H1 (cell line): ENCODE measurements at regions not wholly inside any gene's neighbourhood (a gene's known extent, or its start where the extent isn't known, plus 50 kb on each side); places are given as distances from the start of the nearest gene placed in this dataset.

Experiments
- CTCF ChIA-PET: fragments of 300-600 bp; sonication (Branson Sonifier 250); formaldehyde crosslinking; loops from one replicate; lab custom pipeline; 2021; ENCODE audit not compliant: partially characterized antibody; lab: Charles Lee
- POLR2A ChIA-PET: fragments of 300-600 bp; sonication (Branson Sonifier 250); formaldehyde crosslinking; loops from one replicate; lab custom pipeline; 2021; ENCODE audit warnings: inconsistent platforms; ENCODE audit not compliant: partially characterized antibody; lab: Charles Lee
- DNase-seq, 2 experiments: peaks; one replicate each; pipeline versions ENCODE4 v3.0.0 to v3.0.0-alpha.2; 2010 to 2022; ENCODE audit warnings: low spot score in 2 of 2, low read depth in 1 of 2, mixed read lengths in 1 of 2
- FAIRE-seq: peaks from 2 replicates; lab custom pipeline; 2011; peaks lifted over from hg19 to GRCh38; lab: Jason Lieb, UNC
- H2AFZ ChIP-seq: 2 replicates; pipeline ENCODE4 v1.8.1; 2012; ENCODE audit warnings: low read length, inconsistent platforms
- H2AK5ac ChIP-seq: 2 replicates; pipeline ENCODE4 v1.6.1; 2013; ENCODE audit warnings: low read depth, low read length
- H2BK120ac ChIP-seq: replicated peaks from 2 replicates; pipeline ENCODE3; 2013; ENCODE audit warnings: low read depth, low read length, inconsistent platforms
- H2BK12ac ChIP-seq: 2 replicates; pipeline ENCODE4 v1.6.1; 2013; ENCODE audit warnings: low read depth, low read length
- H2BK15ac ChIP-seq: 2 replicates; pipeline ENCODE4 v1.6.1; 2013; ENCODE audit warnings: low read length
- H2BK20ac ChIP-seq: 2 replicates; pipeline ENCODE4 v1.6.1; 2013; ENCODE audit warnings: low read length
- H2BK5ac ChIP-seq: 2 replicates; pipeline ENCODE4 v1.6.1; 2013; ENCODE audit warnings: low read depth, low read length
- H3K14ac ChIP-seq: 2 replicates; pipeline ENCODE4 v1.6.1; 2013; ENCODE audit warnings: inconsistent platforms; ENCODE audit not compliant: insufficient read length
- H3K18ac ChIP-seq: 2 replicates; pipeline ENCODE4 v1.6.1; 2013; ENCODE audit warnings: low read length; ENCODE audit errors: extremely low read depth
- H3K23ac ChIP-seq: 2 replicates; pipeline ENCODE4 v1.6.1; 2013; ENCODE audit warnings: inconsistent platforms; ENCODE audit not compliant: insufficient read length
- H3K23me2 ChIP-seq: 2 replicates; pipeline ENCODE4 v1.6.1; 2013; ENCODE audit warnings: low read depth, low read length
- H3K27ac ChIP-seq: 2 replicates; pipeline ENCODE4 v1.6.1; 2011; ENCODE audit warnings: low read depth, low read length, inconsistent platforms
- H3K27me3 ChIP-seq, 4 experiments: replicated peaks in 1 of 4; 1 replicate in 1 of 4; 2 replicates in 3 of 4; pipeline versions ENCODE4 v1.6.1 to v1.8.1; 2011 to 2013; ENCODE audit warnings: low read length in 3 of 4, mild to moderate bottlenecking in 3 of 4, inconsistent platforms in 2 of 4, mixed read lengths in 2 of 4, moderate library complexity in 1 of 4; ENCODE audit not compliant: control insufficient read depth in 3 of 4, insufficient read depth in 3 of 4; ENCODE audit errors: extremely low read depth in 1 of 4
- H3K36me3 ChIP-seq, 4 experiments: 2 replicates each; pipeline versions ENCODE4 v1.6.1 to v1.8.1; 2011 to 2013; ENCODE audit warnings: mild to moderate bottlenecking in 4 of 4, low read length in 3 of 4, moderate library complexity in 2 of 4, control low read depth in 1 of 4, inconsistent platforms in 1 of 4; ENCODE audit not compliant: insufficient read depth in 4 of 4, control insufficient read depth in 2 of 4
- H3K4ac ChIP-seq: replicated peaks from 2 replicates; pipeline ENCODE3; 2013; ENCODE audit warnings: low read length, low read depth, mixed read lengths, inconsistent platforms; ENCODE audit not compliant: insufficient read length
- H3K4me1 ChIP-seq, 4 experiments: replicated peaks in 1 of 4; 1 replicate in 1 of 4; 2 replicates in 3 of 4; pipeline versions ENCODE4 v1.6.1 to v1.8.1; 2011 to 2013; ENCODE audit warnings: low read length in 3 of 4, inconsistent platforms in 2 of 4, mixed read lengths in 1 of 4; ENCODE audit not compliant: insufficient read depth in 4 of 4, control insufficient read depth in 3 of 4
- H3K4me2 ChIP-seq, 2 experiments: 2 replicates each; pipeline versions ENCODE4 v1.6.1 to v1.8.1; 2011 to 2013; ENCODE audit warnings: low read depth in 2 of 2, low read length in 2 of 2, control low read depth in 1 of 2, inconsistent platforms in 1 of 2, mild to moderate bottlenecking in 1 of 2; ENCODE audit not compliant: insufficient read depth in 1 of 2
- H3K4me3 ChIP-seq, 4 experiments: fragments of 200-600, 300-600 bp in 1 of 4; sonication (generic), shearing (Covaris generic), sonication (Bioruptor Twin) in 1 of 4; 2 replicates each; pipeline versions ENCODE4 v1.5.1 to v1.8.1; 2011 to 2016; ENCODE audit warnings: low read length in 4 of 4, low read depth in 3 of 4, control low read depth in 2 of 4, inconsistent platforms in 2 of 4, mild to moderate bottlenecking in 2 of 4, mixed read lengths in 1 of 4, moderate library complexity in 1 of 4; ENCODE audit not compliant: insufficient read depth in 2 of 4; ENCODE audit errors: extremely low read depth in 1 of 4
- H3K56ac ChIP-seq: replicated peaks from 2 replicates; pipeline ENCODE3; 2013; ENCODE audit warnings: low read depth, mild to moderate bottlenecking, mixed read lengths, low read length, inconsistent platforms; ENCODE audit not compliant: insufficient read length
- H3K79me1 ChIP-seq: 2 replicates; pipeline ENCODE4 v1.6.1; 2013; ENCODE audit warnings: low read depth, low read length, control low read depth
- H3K79me2 ChIP-seq, 2 experiments: 2 replicates each; pipeline versions ENCODE4 v1.6.1 to v1.8.1; 2012 to 2013; ENCODE audit warnings: low read length in 2 of 2, mild to moderate bottlenecking in 2 of 2, inconsistent platforms in 1 of 2; ENCODE audit not compliant: insufficient read depth in 2 of 2, control insufficient read depth in 1 of 2
- H3K9ac ChIP-seq, 4 experiments: replicated peaks in 1 of 4; 1 replicate in 1 of 4; 2 replicates in 3 of 4; pipeline versions ENCODE4 v1.6.1 to v1.8.1; 2011 to 2013; ENCODE audit warnings: low read depth in 3 of 4, low read length in 3 of 4, control low read depth in 2 of 4, mild to moderate bottlenecking in 2 of 4, moderate library complexity in 2 of 4, inconsistent platforms in 1 of 4; ENCODE audit errors: extremely low read depth in 1 of 4
- H3K9me3 ChIP-seq, 2 experiments: 2 replicates each; pipeline versions ENCODE4 v1.6.1 to v1.8.1; 2012 to 2013; ENCODE audit warnings: mild to moderate bottlenecking in 2 of 2, moderate library complexity in 2 of 2, control low read depth in 1 of 2, inconsistent platforms in 1 of 2, low read depth in 1 of 2, low read length in 1 of 2, mixed read lengths in 1 of 2; ENCODE audit not compliant: insufficient read depth in 2 of 2
- H4K20me1 ChIP-seq, 2 experiments: replicated peaks in 1 of 2; 2 replicates each; pipeline versions ENCODE3 to v1.8.1; 2011 to 2013; ENCODE audit warnings: inconsistent platforms in 2 of 2, low read length in 2 of 2, mild to moderate bottlenecking in 1 of 2; ENCODE audit not compliant: insufficient read depth in 2 of 2, control insufficient read depth in 1 of 2
- H4K5ac ChIP-seq: 2 replicates; pipeline ENCODE4 v1.6.1; 2013; ENCODE audit warnings: low read length, low read depth, mixed read lengths, inconsistent platforms; ENCODE audit not compliant: insufficient read length
- H4K8ac ChIP-seq: 2 replicates; pipeline ENCODE4 v1.8.0; 2013; ENCODE audit warnings: mild to moderate bottlenecking, moderate library complexity, low read length, inconsistent platforms; ENCODE audit not compliant: insufficient read depth; ENCODE audit errors: extremely low read depth
- H4K91ac ChIP-seq: replicated peaks from 2 replicates; pipeline ENCODE3; 2013; ENCODE audit warnings: low read length, mixed read lengths, inconsistent platforms; ENCODE audit not compliant: insufficient read length
- BACH1 ChIP-seq: IDR thresholded peaks from 2 replicates; pipeline ENCODE4 v1.6.1; 2012; ENCODE audit warnings: low read length, improper control_type of control experiment
- CBX8 ChIP-seq: fragments of 300-800, 300-1000 bp; sonication (generic); IDR thresholded peaks from 2 replicates; pipeline ENCODE4 v1.7.1; 2016; ENCODE audit warnings: low read depth, low read length, borderline replicate concordance
- CHD2 ChIP-seq: IDR thresholded peaks from 2 replicates; pipeline ENCODE4 v1.6.1; 2012; ENCODE audit warnings: low read length, improper control_type of control experiment
- KDM1A ChIP-seq: fragments of 200-600, 300-600 bp; sonication (generic); IDR thresholded peaks from 2 replicates; pipeline ENCODE4 v1.7.1; 2016; ENCODE audit warnings: mild to moderate bottlenecking, low read length, borderline replicate concordance
- KDM4A ChIP-seq: IDR thresholded peaks from one replicate; pipeline ENCODE4 v1.7.1; 2012; ENCODE audit warnings: low read depth, mild to moderate bottlenecking, moderate library complexity, low read length, inconsistent platforms; ENCODE audit not compliant: severe bottlenecking
- RFX5 ChIP-seq: IDR thresholded peaks from 2 replicates; pipeline ENCODE4 v1.6.1; 2011; ENCODE audit warnings: low read depth, low read length, improper control_type of control experiment, borderline replicate concordance
- WGBS, 2 experiments: shearing (Covaris generic) in 1 of 2; methylation state at CpG; one replicate each; pipeline versions ENCODE4 v1.1.6 to v1.1.7; 2013 to 2015; ENCODE audit warnings: low lambda C conversion rate in 2 of 2, mixed read lengths in 2 of 2, inconsistent platforms in 1 of 2, low coverage in 1 of 2, missing lambda C conversion rate in 1 of 2; ENCODE audit not compliant: insufficient replicate concordance in 2 of 2, insufficient coverage in 1 of 2, insufficient read length in 1 of 2; ENCODE audit errors: extremely low coverage in 1 of 2, missing lambda C conversion rate in 1 of 2; 5-methylcytosine and 5-hydroxymethylcytosine counted together

DNA sequence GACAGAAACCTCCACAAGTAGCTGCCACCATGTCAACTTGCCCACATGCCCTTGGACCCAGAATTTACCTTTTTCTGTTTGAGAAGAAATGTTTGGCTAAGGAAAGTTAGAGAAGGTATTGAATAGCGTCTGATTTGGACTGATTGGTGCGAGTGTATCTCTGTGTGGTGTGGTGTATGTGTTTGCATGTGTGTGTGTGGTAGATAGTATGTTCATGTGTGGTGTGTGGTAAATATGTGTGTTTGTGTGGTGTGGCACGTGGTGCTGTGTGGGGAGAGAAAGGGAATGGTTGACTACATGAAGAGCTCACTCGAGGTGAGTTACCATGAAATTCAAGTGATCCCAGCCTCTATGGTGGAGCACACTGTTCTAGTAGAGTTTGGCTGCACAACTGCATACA is 360.8 kb upstream of the SPHKAP start:
- H2AK5ac ChIP-seq: no peak overlapping the region
- H3K4ac ChIP-seq: no peak overlapping the region
- H3K23ac ChIP-seq: no peak overlapping the region
- no peak overlapping the region for H4K5ac ChIP-seq
- no peak overlapping the region for H4K8ac ChIP-seq
- no peaks in the 10 kb centered on the region for H3K4me1 ChIP-seq
- no peak overlapping the region for H2BK5ac ChIP-seq
- no peak overlapping the region for H3K14ac ChIP-seq
- FAIRE-seq (no peak), DNase-seq (no peak)
- no peak overlapping the region for H3K9ac ChIP-seq
- H3K4me3 ChIP-seq: no peak overlapping the region
- H3K18ac ChIP-seq: no peak overlapping the region
- no peaks in the 10 kb centered on the region for H3K79me1 ChIP-seq
- no peak overlapping the region for H2BK12ac ChIP-seq
- no peak overlapping the region for H2BK20ac ChIP-seq
- 93% methylated on average over 4 of the region's 4 CpGs; no CpG with 5 or more reads in 1 of the 2 experiments for WGBS, 2 experiments
- H2BK120ac ChIP-seq: no peak overlapping the region
- H3K36me3 ChIP-seq: no peaks in the 10 kb centered on the region
- H2AFZ ChIP-seq: no peak overlapping the region
- POLR2A ChIA-PET: no interaction called here
- peaks cover 9 to 16% of the 10 kb centered on the region in 2 experiments for H3K9me3 ChIP-seq
- H4K91ac ChIP-seq: no peak overlapping the region
- no peak overlapping the region for H3K27ac ChIP-seq
- H3K56ac ChIP-seq: no peak overlapping the region
- H3K23me2 ChIP-seq: no peaks in the 10 kb centered on the region; the same call in 1 of the 2 replicates
- CTCF ChIA-PET: no interaction called here
- no peak overlapping the region for H2BK15ac ChIP-seq
- no peak overlapping the region for H3K4me2 ChIP-seq
- no peaks in the 10 kb centered on the region for H3K27me3 ChIP-seq
- H4K20me1 ChIP-seq: no peaks in the 10 kb centered on the region
- H3K79me2 ChIP-seq: no peaks in the 10 kb centered on the region
- TF ChIP-seq BACH1 (no peak), KDM1A (no peak), CHD2 (no peak), RFX5 (no peak), KDM4A (no peak), CBX8 (no peak)
